Transverse colon (tissue), 3 donors: ENCODE measurements at regions not wholly inside any gene's neighbourhood (a gene's known extent, or its start where the extent isn't known, plus 50 kb on each side); places are given as distances from the start of the nearest gene placed in this dataset.

ENCODE experiments used
- POLR2A ChIP-seq: fragments of 450-650 bp; IDR thresholded peaks from one replicate; pipeline ENCODE4 v1.6.1; 2016; ENCODE audit warnings: antibody characterized with exemption, mild to moderate bottlenecking, moderate library complexity
- POLR2AphosphoS5 ChIP-seq, 3 donors: sonication (generic); formaldehyde crosslinking; IDR thresholded peaks; one replicate each; pipeline ENCODE4 v1.6.1; 2016; ENCODE audit warnings: antibody characterized with exemption in 3 of 3

- no peak for TF ChIP-seq POLR2AphosphoS5 (IDR thresholded peaks at IDR 0.05)
- no peak for TF ChIP-seq POLR2A
These were observed 104.0 kb upstream of the RUNX3 start for GRCh38 chr1:25033828-25034705.
